ENCODE measurements at regions not wholly inside any gene's neighbourhood (a gene's known extent, or its start where the extent isn't known, plus 50 kb on each side); places are given as distances from the start of the nearest gene placed in this dataset.

GRCh38 chr4:126973201-126973600 lies 659.6 kb upstream of the INTU start:
- Histone ChIP-seq H3K36me3 (ENCODE audit: control insufficient read depth in 4 of 4, insufficient read depth in 3 of 4, low read depth in 1 of 4, low read length in 3 of 4) (no peaks in the 10 kb centered on the region), H3K4me1 (ENCODE audit: control insufficient read depth in 4 of 4, insufficient read depth in 4 of 4, low read length in 3 of 4) (no peaks in the 10 kb centered on the region), H3K27ac (ENCODE audit: low read depth in 1 of 2, low read length in 2 of 2) (no peak overlapping the region), H3K9me3 (ENCODE audit: control insufficient read depth in 4 of 4, low read length in 3 of 4) (peaks cover 0 to 3% (median 0%) of the 10 kb centered on the region in 4 donors), H3K4me3 (ENCODE audit: low read depth in 1 of 3, low read length in 3 of 3) (no peak overlapping the region), H3K9ac (ENCODE audit: low read depth in 1 of 2, low read length in 2 of 2) (no peak overlapping the region), H3K27me3 (ENCODE audit: control insufficient read depth in 4 of 4, insufficient read depth in 4 of 4, low read length in 3 of 4) (no peaks in the 10 kb centered on the region)
- DNase-seq (ENCODE audit: low spot score), result no peak
- TF ChIP-seq RXRA (IDR thresholded peaks at IDR 0.05) (no peak), MAX (IDR thresholded peaks at IDR 0.05) (no peak), ATF3 (IDR thresholded peaks at IDR 0.05) (no peak), YY1 (IDR thresholded peaks at IDR 0.05) (no peak), FOXA2 (IDR thresholded peaks at IDR 0.05) (no peak), REST (IDR thresholded peaks at IDR 0.05) (no peak), JUND (IDR thresholded peaks at IDR 0.05) (no peak), EGR1 (IDR thresholded peaks at IDR 0.05; ENCODE audit: low read depth in 2 of 2) (no peak), GABPA (IDR thresholded peaks at IDR 0.05 in 1 of 2, conservative IDR thresholded peaks at IDR 0.05 in 1 of 2) (no peak), FOXA1 (IDR thresholded peaks at IDR 0.05) (no peak), SP1 (IDR thresholded peaks at IDR 0.05) (no peak), NR2F2 (IDR thresholded peaks at IDR 0.05) (no peak), TAF1 (conservative IDR thresholded peaks at IDR 0.05) (no peak), RAD21 (IDR thresholded peaks at IDR 0.05) (no peak)
- TF ChIP-seq, protein P1, sequence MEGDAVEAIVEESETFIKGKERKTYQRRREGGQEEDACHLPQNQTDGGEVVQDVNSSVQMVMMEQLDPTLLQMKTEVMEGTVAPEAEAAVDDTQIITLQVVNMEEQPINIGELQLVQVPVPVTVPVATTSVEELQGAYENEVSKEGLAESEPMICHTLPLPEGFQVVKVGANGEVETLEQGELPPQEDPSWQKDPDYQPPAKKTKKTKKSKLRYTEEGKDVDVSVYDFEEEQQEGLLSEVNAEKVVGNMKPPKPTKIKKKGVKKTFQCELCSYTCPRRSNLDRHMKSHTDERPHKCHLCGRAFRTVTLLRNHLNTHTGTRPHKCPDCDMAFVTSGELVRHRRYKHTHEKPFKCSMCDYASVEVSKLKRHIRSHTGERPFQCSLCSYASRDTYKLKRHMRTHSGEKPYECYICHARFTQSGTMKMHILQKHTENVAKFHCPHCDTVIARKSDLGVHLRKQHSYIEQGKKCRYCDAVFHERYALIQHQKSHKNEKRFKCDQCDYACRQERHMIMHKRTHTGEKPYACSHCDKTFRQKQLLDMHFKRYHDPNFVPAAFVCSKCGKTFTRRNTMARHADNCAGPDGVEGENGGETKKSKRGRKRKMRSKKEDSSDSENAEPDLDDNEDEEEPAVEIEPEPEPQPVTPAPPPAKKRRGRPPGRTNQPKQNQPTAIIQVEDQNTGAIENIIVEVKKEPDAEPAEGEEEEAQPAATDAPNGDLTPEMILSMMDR (IDR thresholded peaks at IDR 0.05; ENCODE audit: low read depth, low read length, missing input control), result no peak
- TF ChIP-seq, protein P2, sequence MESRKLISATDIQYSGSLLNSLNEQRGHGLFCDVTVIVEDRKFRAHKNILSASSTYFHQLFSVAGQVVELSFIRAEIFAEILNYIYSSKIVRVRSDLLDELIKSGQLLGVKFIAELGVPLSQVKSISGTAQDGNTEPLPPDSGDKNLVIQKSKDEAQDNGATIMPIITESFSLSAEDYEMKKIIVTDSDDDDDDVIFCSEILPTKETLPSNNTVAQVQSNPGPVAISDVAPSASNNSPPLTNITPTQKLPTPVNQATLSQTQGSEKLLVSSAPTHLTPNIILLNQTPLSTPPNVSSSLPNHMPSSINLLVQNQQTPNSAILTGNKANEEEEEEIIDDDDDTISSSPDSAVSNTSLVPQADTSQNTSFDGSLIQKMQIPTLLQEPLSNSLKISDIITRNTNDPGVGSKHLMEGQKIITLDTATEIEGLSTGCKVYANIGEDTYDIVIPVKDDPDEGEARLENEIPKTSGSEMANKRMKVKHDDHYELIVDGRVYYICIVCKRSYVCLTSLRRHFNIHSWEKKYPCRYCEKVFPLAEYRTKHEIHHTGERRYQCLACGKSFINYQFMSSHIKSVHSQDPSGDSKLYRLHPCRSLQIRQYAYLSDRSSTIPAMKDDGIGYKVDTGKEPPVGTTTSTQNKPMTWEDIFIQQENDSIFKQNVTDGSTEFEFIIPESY (IDR thresholded peaks at IDR 0.05), result no peak
- WGBS, result 53% methylated on average over 1 of the region's 1 CpG
